ENCODE measurements at regions not wholly inside any gene's neighbourhood (a gene's known extent, or its start where the extent isn't known, plus 50 kb on each side); places are given as distances from the start of the nearest gene placed in this dataset.

GRCh38 chr3:104886220-104886995 is 480.3 kb upstream of the ALCAM start:
- Histone ChIP-seq H4K20me1 (ENCODE audit: insufficient read depth, poor library complexity, severe bottlenecking) (no peaks in the 10 kb centered on the region), H3K4me1 (ENCODE audit: insufficient read depth) (no peaks in the 10 kb centered on the region), H3K4me3 (no peak overlapping the region), H3K27ac (no peak overlapping the region), H3K9me3 (ENCODE audit: low read depth) (no peaks in the 10 kb centered on the region), H3K36me3 (replicated peaks; ENCODE audit: insufficient read depth, low read depth) (no peaks in the 10 kb centered on the region), H2AFZ (no peak overlapping the region), H3K4me2 (no peak overlapping the region), H3K9me2 (replicated peaks; ENCODE audit: insufficient read depth) (no peaks in the 10 kb centered on the region), H3K27me3 (no peaks in the 10 kb centered on the region), H3K79me2 (no peaks in the 10 kb centered on the region)
- TF ChIP-seq EZH2 (IDR thresholded peaks at IDR 0.05; ENCODE audit: borderline replicate concordance) (no peak), EZH2phosphoT487 (IDR thresholded peaks at IDR 0.05; ENCODE audit: low read depth, severe bottlenecking, unreplicated experiment) (no peak), CTCF (IDR thresholded peaks at IDR 0.05; ENCODE audit: poor library complexity) (no peak)
- 94% methylated on average over 4 of the region's 4 CpGs for WGBS (ENCODE audit: low lambda C conversion rate, missing lambda C conversion rate)
- no peak for DNase-seq (ENCODE audit: low spot score)

- Histone ChIP-seq H3K9me3 (ENCODE audit: low read depth) (no peaks in the 10 kb centered on the region), H3K36me3 (replicated peaks; ENCODE audit: insufficient read depth, low read depth) (no peaks in the 10 kb centered on the region), H3K4me2 (no peak overlapping the region), H3K79me2 (no peaks in the 10 kb centered on the region), H4K20me1 (ENCODE audit: insufficient read depth, poor library complexity, severe bottlenecking) (no peaks in the 10 kb centered on the region), H3K27me3 (no peaks in the 10 kb centered on the region), H3K9me2 (replicated peaks; ENCODE audit: insufficient read depth) (no peaks in the 10 kb centered on the region), H3K4me1 (ENCODE audit: insufficient read depth) (no peaks in the 10 kb centered on the region), H2AFZ (no peak overlapping the region), H3K4me3 (no peak overlapping the region), H3K27ac (no peak overlapping the region)
- no peak for DNase-seq (ENCODE audit: low spot score)
- TF ChIP-seq EZH2 (IDR thresholded peaks at IDR 0.05; ENCODE audit: borderline replicate concordance) (no peak), EZH2phosphoT487 (IDR thresholded peaks at IDR 0.05; ENCODE audit: low read depth, severe bottlenecking, unreplicated experiment) (no peak), CTCF (IDR thresholded peaks at IDR 0.05; ENCODE audit: poor library complexity) (no peak)
- WGBS (ENCODE audit: low lambda C conversion rate, missing lambda C conversion rate): 59% methylated on average over 3 of the region's 3 CpGs
Measured at GRCh38 chr3:104887069-104887468, 479.6 kb upstream of the ALCAM start.

GRCh38 chr3:104887619-104888018 is 479.1 kb upstream of the ALCAM start:
- no peak for TF ChIP-seq CTCF (IDR thresholded peaks at IDR 0.05; ENCODE audit: poor library complexity)
- no peak for TF ChIP-seq EZH2 (IDR thresholded peaks at IDR 0.05; ENCODE audit: borderline replicate concordance)
- no peak for TF ChIP-seq EZH2phosphoT487 (IDR thresholded peaks at IDR 0.05; ENCODE audit: low read depth, severe bottlenecking, unreplicated experiment)
- H3K4me3 ChIP-seq: no peak overlapping the region
- no peaks in the 10 kb centered on the region for H3K36me3 ChIP-seq (replicated peaks; ENCODE audit: insufficient read depth, low read depth)
- no peaks in the 10 kb centered on the region for H4K20me1 ChIP-seq (ENCODE audit: insufficient read depth, poor library complexity, severe bottlenecking)
- no peaks in the 10 kb centered on the region for H3K79me2 ChIP-seq
- no peak overlapping the region for H3K4me2 ChIP-seq
- WGBS (ENCODE audit: low lambda C conversion rate, missing lambda C conversion rate): 80% methylated on average over 2 of the region's 2 CpGs
- no peak overlapping the region for H3K27ac ChIP-seq
- H3K4me1 ChIP-seq (ENCODE audit: insufficient read depth): no peaks in the 10 kb centered on the region
- H2AFZ ChIP-seq: no peak overlapping the region
- H3K9me2 ChIP-seq (replicated peaks; ENCODE audit: insufficient read depth): no peaks in the 10 kb centered on the region
- H3K9me3 ChIP-seq (ENCODE audit: low read depth): no peaks in the 10 kb centered on the region
- DNase-seq (ENCODE audit: low spot score): no peak
- H3K27me3 ChIP-seq: no peaks in the 10 kb centered on the region
